BE2C (cell line): ENCODE measurements at regions not wholly inside any gene's neighbourhood (a gene's known extent, or its start where the extent isn't known, plus 50 kb on each side); places are given as distances from the start of the nearest gene placed in this dataset.

ENCODE experiments used
- DNase-seq: peaks from one replicate; pipeline ENCODE4 v3.0.0-alpha.2; 2020
- H3K27me3 ChIP-seq: fragments of 250-450 bp; sonication (Bioruptor Pico); 2 replicates; pipeline ENCODE4 v1.5.1; 2020; ENCODE audit warnings: mild to moderate bottlenecking
- H3K36me3 ChIP-seq: fragments of 250-450 bp; sonication (Bioruptor Pico); 2 replicates; pipeline ENCODE4 v1.5.1; 2020; ENCODE audit warnings: mild to moderate bottlenecking
- H3K4me1 ChIP-seq: fragments of 250-450 bp; sonication (Bioruptor Pico); 2 replicates; pipeline ENCODE4 v1.5.1; 2020
- H3K4me3 ChIP-seq: 2 replicates; pipeline ENCODE4 v1.5.1; 2011; ENCODE audit warnings: low read depth, low read length
- H3K9me3 ChIP-seq: fragments of 250-450 bp; sonication (Bioruptor Pico); 2 replicates; pipeline ENCODE4 v1.5.1; 2020
- TF ChIP-seq, protein P1 (sequence below): IDR thresholded peaks from 2 replicates; pipeline ENCODE4 v1.5.1; 2012; ENCODE audit warnings: mild to moderate bottlenecking, low read depth, low read length

DNA sequence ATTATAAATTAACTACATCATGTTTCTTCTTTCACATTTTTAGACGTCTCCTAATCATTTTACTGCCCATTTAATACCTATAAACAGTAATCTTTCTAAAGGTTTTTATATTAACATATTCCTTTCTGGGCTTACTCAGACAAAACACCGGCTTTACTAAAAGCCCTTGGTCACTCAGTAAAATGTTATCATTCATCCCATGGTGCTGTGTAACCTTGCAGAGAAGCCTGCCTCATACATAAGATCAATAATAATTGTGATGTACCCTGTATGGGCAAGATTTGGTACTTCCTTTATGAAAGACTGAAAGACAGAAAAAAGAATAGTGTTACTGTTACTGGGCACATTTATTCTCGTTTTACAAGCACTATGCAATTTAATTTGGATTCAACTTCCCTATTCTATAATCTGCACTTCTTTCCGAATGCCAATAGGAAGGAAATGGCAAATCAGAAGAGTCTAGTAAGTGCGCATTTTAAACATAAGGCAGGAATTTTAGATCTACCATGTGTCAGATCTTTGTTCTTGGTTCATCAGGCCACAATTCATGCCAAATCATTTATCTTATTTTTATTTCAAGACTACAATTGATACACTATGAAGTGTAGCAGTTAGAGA, 522.2 kb downstream of the CSNK1G3 start:
- TF ChIP-seq, protein P1, sequence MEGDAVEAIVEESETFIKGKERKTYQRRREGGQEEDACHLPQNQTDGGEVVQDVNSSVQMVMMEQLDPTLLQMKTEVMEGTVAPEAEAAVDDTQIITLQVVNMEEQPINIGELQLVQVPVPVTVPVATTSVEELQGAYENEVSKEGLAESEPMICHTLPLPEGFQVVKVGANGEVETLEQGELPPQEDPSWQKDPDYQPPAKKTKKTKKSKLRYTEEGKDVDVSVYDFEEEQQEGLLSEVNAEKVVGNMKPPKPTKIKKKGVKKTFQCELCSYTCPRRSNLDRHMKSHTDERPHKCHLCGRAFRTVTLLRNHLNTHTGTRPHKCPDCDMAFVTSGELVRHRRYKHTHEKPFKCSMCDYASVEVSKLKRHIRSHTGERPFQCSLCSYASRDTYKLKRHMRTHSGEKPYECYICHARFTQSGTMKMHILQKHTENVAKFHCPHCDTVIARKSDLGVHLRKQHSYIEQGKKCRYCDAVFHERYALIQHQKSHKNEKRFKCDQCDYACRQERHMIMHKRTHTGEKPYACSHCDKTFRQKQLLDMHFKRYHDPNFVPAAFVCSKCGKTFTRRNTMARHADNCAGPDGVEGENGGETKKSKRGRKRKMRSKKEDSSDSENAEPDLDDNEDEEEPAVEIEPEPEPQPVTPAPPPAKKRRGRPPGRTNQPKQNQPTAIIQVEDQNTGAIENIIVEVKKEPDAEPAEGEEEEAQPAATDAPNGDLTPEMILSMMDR, result no peak
- no peaks in the 10 kb centered on the region for H3K27me3 ChIP-seq
- no peak for DNase-seq
- H3K4me3 ChIP-seq, result no peak overlapping the region
- peaks cover 9% of the 10 kb centered on the region for H3K4me1 ChIP-seq
- H3K36me3 ChIP-seq, result no peaks in the 10 kb centered on the region
- H3K9me3 ChIP-seq, result no peaks in the 10 kb centered on the region

DNA sequence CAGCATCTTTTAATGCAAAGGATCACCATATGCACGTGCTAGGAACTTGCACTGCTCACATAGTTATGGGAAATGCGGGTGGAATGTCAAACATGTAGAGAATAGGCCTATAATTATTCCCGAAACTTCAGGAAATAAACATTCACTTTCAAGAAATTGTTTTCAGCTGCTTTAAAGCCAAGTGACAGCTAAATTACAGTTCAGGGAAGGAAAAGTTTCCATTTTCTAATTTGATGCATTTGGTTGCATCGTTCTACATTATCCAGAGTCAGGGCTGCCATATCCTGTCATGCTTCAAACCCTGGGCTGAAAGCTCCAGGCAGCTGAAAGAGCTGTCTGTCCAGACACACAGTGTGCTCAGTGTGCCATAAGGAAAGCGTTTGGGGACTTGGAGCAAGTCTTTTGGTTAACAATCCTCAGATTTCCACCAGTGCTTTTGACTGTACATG, 518.1 kb downstream of the CSNK1G3 start:
- TF ChIP-seq, protein P1, result no peak
- Histone ChIP-seq H3K27me3 (no peaks in the 10 kb centered on the region), H3K36me3 (no peaks in the 10 kb centered on the region), H3K4me1 (peaks cover 5% of the 10 kb centered on the region), H3K9me3 (no peaks in the 10 kb centered on the region), H3K4me3 (no peak overlapping the region)
- no peak for DNase-seq

DNA sequence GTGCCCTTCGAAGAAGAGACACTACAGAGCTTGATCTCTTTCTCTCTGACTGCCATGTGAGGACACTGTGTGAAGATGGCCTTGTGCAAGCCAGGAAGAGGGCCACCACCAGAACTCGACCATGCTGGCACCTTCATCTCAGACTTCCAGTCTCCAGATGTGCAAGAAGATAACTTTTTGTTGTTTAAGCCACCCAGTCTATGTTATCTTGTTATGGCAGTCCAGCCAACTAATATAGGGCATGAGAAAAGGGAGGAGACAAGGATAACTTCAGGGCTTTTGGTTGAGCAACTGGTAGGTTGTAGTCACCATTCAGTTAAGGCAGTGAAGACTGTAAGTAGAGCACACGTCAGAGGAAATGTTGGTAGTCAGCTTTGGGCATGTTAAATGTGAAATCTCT, 515.5 kb downstream of the CSNK1G3 start:
- H3K27me3 ChIP-seq, result no peaks in the 10 kb centered on the region
- DNase-seq, result no peak
- TF ChIP-seq, protein P1, result no peak
- H3K4me1 ChIP-seq, result peaks cover 5% of the 10 kb centered on the region
- no peaks in the 10 kb centered on the region; the same call in 1 of the 2 replicates for H3K9me3 ChIP-seq
- H3K4me3 ChIP-seq, result no peak overlapping the region
- no peaks in the 10 kb centered on the region for H3K36me3 ChIP-seq

DNA sequence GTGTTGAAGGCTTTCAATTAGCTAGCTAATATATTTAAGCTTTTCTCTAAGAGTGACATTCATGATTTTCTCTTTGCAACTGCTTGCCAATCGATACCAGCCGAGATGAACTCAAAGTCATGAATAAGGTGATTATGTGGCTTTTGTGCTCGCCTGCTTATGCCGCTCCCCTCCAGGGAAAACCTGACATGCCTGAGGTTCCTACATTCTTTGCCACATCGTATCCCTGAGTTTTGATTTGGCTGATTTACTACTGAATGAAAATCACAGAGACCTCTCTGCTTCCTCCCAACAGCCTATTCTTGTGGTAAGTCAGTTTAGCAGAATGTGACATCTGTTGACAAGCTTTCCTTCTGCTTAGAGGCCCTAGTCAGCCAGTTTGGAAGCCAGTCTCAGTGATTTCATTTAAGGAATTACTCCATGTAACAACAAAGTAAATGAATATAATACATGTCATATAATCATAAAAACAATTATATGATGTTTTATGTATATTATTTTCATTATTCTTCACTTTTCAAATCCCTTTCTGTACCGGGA, 513.4 kb downstream of the CSNK1G3 start:
- no peaks in the 10 kb centered on the region for H3K27me3 ChIP-seq
- H3K9me3 ChIP-seq, result peaks cover 3% of the 10 kb centered on the region; the same call in 1 of the 2 replicates
- no peaks in the 10 kb centered on the region for H3K36me3 ChIP-seq
- H3K4me1 ChIP-seq, result peaks cover 1% of the 10 kb centered on the region
- no peak for DNase-seq
- TF ChIP-seq, protein P1, result no peak
- no peak overlapping the region for H3K4me3 ChIP-seq

DNA sequence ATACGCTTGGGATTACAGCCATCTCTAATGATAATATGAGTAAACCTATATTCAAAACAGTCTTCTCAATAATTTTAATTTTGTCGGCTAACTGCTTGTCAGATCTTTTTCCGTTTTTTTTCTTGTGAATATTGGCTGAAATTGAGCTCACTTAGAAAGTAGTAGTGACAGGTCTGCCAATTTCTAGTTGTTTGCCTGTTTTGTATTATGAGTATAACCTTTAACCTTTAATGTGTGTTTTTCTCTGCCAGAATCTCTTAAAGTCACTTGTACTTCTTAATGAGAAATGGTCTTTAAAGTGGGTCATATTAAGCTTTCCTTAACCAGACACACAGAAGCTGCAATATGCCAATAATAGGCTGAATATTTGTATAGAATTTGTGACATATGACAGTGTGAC, 511.0 kb downstream of the CSNK1G3 start:
- no peak for DNase-seq
- H3K27me3 ChIP-seq, result no peaks in the 10 kb centered on the region
- no peaks in the 10 kb centered on the region for H3K4me1 ChIP-seq
- peaks cover 3% of the 10 kb centered on the region; the same call in 1 of the 2 replicates for H3K9me3 ChIP-seq
- no peak overlapping the region for H3K4me3 ChIP-seq
- TF ChIP-seq, protein P1, result no peak
- no peaks in the 10 kb centered on the region for H3K36me3 ChIP-seq

DNA sequence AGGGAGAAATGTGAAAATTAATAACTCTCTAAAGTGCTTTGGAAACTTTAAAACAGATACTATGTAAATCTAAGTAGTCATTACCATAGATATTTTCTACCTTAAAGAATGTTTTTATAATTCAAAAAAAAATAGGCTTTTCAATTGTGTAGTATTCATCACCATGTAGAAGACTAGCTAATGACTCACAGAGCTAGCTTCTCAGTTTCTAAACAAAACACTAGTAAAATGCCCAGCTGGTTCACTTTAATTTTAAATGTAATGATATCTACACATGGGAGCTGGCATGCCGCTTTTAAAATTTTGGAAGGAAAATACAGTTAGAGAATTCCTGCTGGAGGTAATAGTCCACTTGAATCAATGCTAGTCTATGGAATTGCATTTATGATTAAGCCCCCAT, 509.8 kb downstream of the CSNK1G3 start:
- H3K4me1 ChIP-seq, result no peaks in the 10 kb centered on the region
- H3K36me3 ChIP-seq, result no peaks in the 10 kb centered on the region

More for the DNA sequence above, 509.8 kb downstream of the CSNK1G3 start:
- Histone ChIP-seq H3K27me3 (no peaks in the 10 kb centered on the region), H3K9me3 (peaks cover 3% of the 10 kb centered on the region; the same call in 1 of the 2 replicates), H3K4me3 (no peak overlapping the region)
- no peak for DNase-seq
- TF ChIP-seq, protein P1, result no peak
